ENCODE measurements at regions not wholly inside any gene's neighbourhood (a gene's known extent, or its start where the extent isn't known, plus 50 kb on each side); places are given as distances from the start of the nearest gene placed in this dataset.

GRCh38 chr20:22841846-22842245 is 193.3 kb upstream of the SSTR4 start:
- no peak for TF ChIP-seq POLR2AphosphoS5 (IDR thresholded peaks at IDR 0.05)
- no peak for TF ChIP-seq EP300 (IDR thresholded peaks at IDR 0.05)
- TF ChIP-seq, protein P1, sequence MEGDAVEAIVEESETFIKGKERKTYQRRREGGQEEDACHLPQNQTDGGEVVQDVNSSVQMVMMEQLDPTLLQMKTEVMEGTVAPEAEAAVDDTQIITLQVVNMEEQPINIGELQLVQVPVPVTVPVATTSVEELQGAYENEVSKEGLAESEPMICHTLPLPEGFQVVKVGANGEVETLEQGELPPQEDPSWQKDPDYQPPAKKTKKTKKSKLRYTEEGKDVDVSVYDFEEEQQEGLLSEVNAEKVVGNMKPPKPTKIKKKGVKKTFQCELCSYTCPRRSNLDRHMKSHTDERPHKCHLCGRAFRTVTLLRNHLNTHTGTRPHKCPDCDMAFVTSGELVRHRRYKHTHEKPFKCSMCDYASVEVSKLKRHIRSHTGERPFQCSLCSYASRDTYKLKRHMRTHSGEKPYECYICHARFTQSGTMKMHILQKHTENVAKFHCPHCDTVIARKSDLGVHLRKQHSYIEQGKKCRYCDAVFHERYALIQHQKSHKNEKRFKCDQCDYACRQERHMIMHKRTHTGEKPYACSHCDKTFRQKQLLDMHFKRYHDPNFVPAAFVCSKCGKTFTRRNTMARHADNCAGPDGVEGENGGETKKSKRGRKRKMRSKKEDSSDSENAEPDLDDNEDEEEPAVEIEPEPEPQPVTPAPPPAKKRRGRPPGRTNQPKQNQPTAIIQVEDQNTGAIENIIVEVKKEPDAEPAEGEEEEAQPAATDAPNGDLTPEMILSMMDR (IDR thresholded peaks at IDR 0.05), result no peak
